Sigmoid colon (tissue), 4 donors: ENCODE measurements at regions not wholly inside any gene's neighbourhood (a gene's known extent, or its start where the extent isn't known, plus 50 kb on each side); places are given as distances from the start of the nearest gene placed in this dataset.

Experiments
- CTCF ChIP-seq, 4 experiments: fragments of 450-650 bp in 3 of 4; fragments of 200-600 bp in 1 of 4; IDR thresholded peaks; one replicate each; pipeline ENCODE4 v1.5.1; 2016 to 2019; ENCODE audit warnings: antibody characterized with exemption in 4 of 4, mild to moderate bottlenecking in 3 of 4, moderate library complexity in 2 of 4
- EP300 ChIP-seq, 4 donors: sonication (generic); formaldehyde crosslinking; IDR thresholded peaks; one replicate each; pipeline ENCODE4 v1.6.1; 2017; ENCODE audit warnings: antibody characterized with exemption in 4 of 4
- POLR2A ChIP-seq, 2 donors: fragments of 450-650 bp; IDR thresholded peaks; one replicate each; pipeline ENCODE4 v1.6.1; 2016; ENCODE audit warnings: antibody characterized with exemption in 2 of 2, mild to moderate bottlenecking in 2 of 2, moderate library complexity in 2 of 2
- POLR2AphosphoS5 ChIP-seq, 4 donors: sonication (generic); formaldehyde crosslinking; IDR thresholded peaks; one replicate each; pipeline ENCODE4 v1.6.1; 2017; ENCODE audit warnings: antibody characterized with exemption in 4 of 4

GRCh38 chr15:97099040-97099439 lies 768.5 kb downstream of the NR2F2 start:
- no peak for TF ChIP-seq POLR2A (IDR thresholded peaks at IDR 0.05)
- no peak for TF ChIP-seq CTCF (IDR thresholded peaks at IDR 0.05)
- TF ChIP-seq POLR2AphosphoS5 (IDR thresholded peaks at IDR 0.05): no peak
- TF ChIP-seq EP300 (IDR thresholded peaks at IDR 0.05): no peak
